Activated B cell treated with CpG ODN at 0.5 μM for 24 hours (primary cell): ENCODE measurements at regions not wholly inside any gene's neighbourhood (a gene's known extent, or its start where the extent isn't known, plus 50 kb on each side); places are given as distances from the start of the nearest gene placed in this dataset.

Source experiments
- ATAC-seq: fragments of 200-7000 bp; cut with Tn5 transposase; one replicate; pipeline ENCODE4 v1.10.0; 2021; ENCODE audit warnings: low read depth, mild to moderate bottlenecking, moderate library complexity
- CTCF ChIA-PET: fragments of 350-600 bp; sonication (Branson Sonifier 250); formaldehyde crosslinking; loops from one replicate; lab custom pipeline; 2021; ENCODE audit warnings: antibody characterized with exemption; lab: Charles Lee
- POLR2A ChIA-PET: fragments of 350-600 bp; sonication (Branson Sonifier 250); formaldehyde crosslinking; loops from one replicate; lab custom pipeline; 2021; ENCODE audit warnings: antibody characterized with exemption; lab: Charles Lee
- DNase-seq: peaks from one replicate; pipeline ENCODE4 v3.0.0; 2022
- H3K27ac Mint-ChIP-seq: one replicate; pipeline ENCODE4 v1.8.0; 2020; ENCODE audit warnings: mixed read lengths
- H3K27me3 Mint-ChIP-seq: one replicate; pipeline ENCODE4 v1.8.0; 2021; ENCODE audit warnings: mixed read lengths
- H3K36me3 Mint-ChIP-seq: one replicate; pipeline ENCODE4 v1.8.0; 2021; ENCODE audit warnings: low read depth, mixed read lengths
- H3K4me1 Mint-ChIP-seq: one replicate; pipeline ENCODE4 v1.8.0; 2021; ENCODE audit warnings: mixed read lengths
- H3K4me3 Mint-ChIP-seq: one replicate; pipeline ENCODE4 v1.8.0; 2020; ENCODE audit warnings: mild to moderate bottlenecking, mixed read lengths
- H3K9me3 Mint-ChIP-seq: one replicate; pipeline ENCODE4 v1.8.0; 2020; ENCODE audit warnings: mixed read lengths
- CTCF ChIP-seq: fragments of 200-600 bp; IDR thresholded peaks from one replicate; pipeline ENCODE4 v1.8.0; 2022; ENCODE audit warnings: antibody characterized with exemption, mild to moderate bottlenecking
- intact Hi-C: fragments of 100-400 bp; cut with micrococcal nuclease; formaldehyde crosslinking; loops from one replicate; pipeline ENCODE4 v1.15.1; 2024

DNA sequence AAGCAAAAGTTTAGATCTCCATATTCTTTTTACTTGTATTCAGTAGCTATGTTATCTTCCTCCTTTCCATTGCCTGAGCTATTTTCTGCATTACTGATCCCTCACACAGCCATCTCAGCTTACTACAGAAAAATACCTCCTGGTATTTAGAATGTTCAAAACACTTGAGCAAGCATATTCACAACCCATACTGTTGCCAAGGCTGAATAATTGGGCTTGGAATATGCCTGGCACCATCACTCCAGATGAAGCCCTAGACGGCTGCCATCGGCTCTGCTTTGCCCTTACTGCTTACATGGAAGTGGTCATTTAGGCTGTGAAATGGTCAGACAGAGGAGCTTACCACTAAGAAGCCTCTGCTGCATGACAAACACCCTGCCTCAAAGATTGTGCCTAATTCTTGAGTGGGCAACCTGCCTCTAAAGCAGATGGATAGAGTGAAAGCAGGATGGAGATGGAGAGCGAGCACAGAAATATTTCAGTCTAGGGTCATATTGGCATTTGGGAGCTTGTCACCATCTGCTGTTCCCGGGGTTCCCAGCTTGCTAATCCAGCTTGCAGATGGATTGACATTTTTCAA is 92.5 kb upstream of the TAS2R1 start:
- CTCF ChIA-PET: no interaction called here

DNA sequence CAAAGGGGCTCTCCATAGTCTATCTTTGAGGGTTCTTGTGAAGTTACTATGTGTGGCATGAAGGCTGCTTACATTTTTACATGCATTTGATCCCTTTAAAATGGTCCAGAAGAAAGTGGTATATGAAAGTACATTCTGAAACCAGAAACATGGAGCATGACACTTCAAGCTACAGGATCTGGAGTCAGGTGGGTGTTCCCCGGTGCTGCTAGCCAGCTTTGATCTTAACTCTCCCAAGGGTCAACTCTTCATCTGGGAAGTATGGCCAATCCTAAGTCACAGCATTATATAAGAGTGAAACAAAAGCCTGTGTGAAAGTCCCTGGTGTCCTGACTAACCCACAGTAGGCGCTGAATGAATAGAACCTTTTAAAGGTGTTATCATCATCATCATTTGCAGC is 91.0 kb upstream of the TAS2R1 start:
- ATAC-seq (no peak), DNase-seq (no peak)
- H3K27ac Mint-ChIP-seq: no peak overlapping the region
- ChIA-PET CTCF (no interaction called here), POLR2A (no interaction called here)
- H3K27me3 Mint-ChIP-seq: no peaks in the 10 kb centered on the region
- H3K4me3 Mint-ChIP-seq: no peak overlapping the region
- no peaks in the 10 kb centered on the region for H3K9me3 Mint-ChIP-seq
- H3K4me1 Mint-ChIP-seq: no peaks in the 10 kb centered on the region
- TF ChIP-seq CTCF: no peak
- no peaks in the 10 kb centered on the region for H3K36me3 Mint-ChIP-seq
- intact Hi-C loops: no loop called here

More for the DNA sequence above, 92.5 kb upstream of the TAS2R1 start:
- POLR2A ChIA-PET: no interaction called here
- Mint-ChIP-seq H3K4me1 (no peaks in the 10 kb centered on the region), H3K4me3 (no peak overlapping the region), H3K9me3 (no peaks in the 10 kb centered on the region), H3K36me3 (no peaks in the 10 kb centered on the region), H3K27ac (no peak overlapping the region), H3K27me3 (no peaks in the 10 kb centered on the region)
- intact Hi-C loops: no loop called here
- no peak for TF ChIP-seq CTCF
- ATAC-seq (no peak), DNase-seq (no peak)

- ATAC-seq (no peak), DNase-seq (no peak)
- no peaks in the 10 kb centered on the region for H3K4me1 Mint-ChIP-seq
- no peak overlapping the region for H3K4me3 Mint-ChIP-seq
- intact Hi-C loops: no loop called here
- CTCF ChIA-PET: no interaction called here
- H3K27me3 Mint-ChIP-seq: no peaks in the 10 kb centered on the region
- POLR2A ChIA-PET: no interaction called here
- H3K36me3 Mint-ChIP-seq: no peaks in the 10 kb centered on the region
- TF ChIP-seq CTCF: no peak
- no peaks in the 10 kb centered on the region for H3K9me3 Mint-ChIP-seq
- no peak overlapping the region for H3K27ac Mint-ChIP-seq
Measured at GRCh38 chr5:9720361-9720760, 90.2 kb upstream of the TAS2R1 start.

- DNase-seq (no peak), ATAC-seq (no peak)
Measured at GRCh38 chr5:9716838-9717281, 86.7 kb upstream of the TAS2R1 start.

GRCh38 chr5:9715891-9716335 is 85.8 kb upstream of the TAS2R1 start:
- POLR2A ChIA-PET: no interaction called here
- intact Hi-C loops: no loop called here
- no peak overlapping the region for H3K27ac Mint-ChIP-seq
- H3K4me1 Mint-ChIP-seq: no peaks in the 10 kb centered on the region
- CTCF ChIA-PET: no interaction called here
- H3K4me3 Mint-ChIP-seq: no peak overlapping the region
- DNase-seq (no peak), ATAC-seq (no peak)
- H3K27me3 Mint-ChIP-seq: no peaks in the 10 kb centered on the region
- no peaks in the 10 kb centered on the region for H3K36me3 Mint-ChIP-seq
- no peak for TF ChIP-seq CTCF
- no peaks in the 10 kb centered on the region for H3K9me3 Mint-ChIP-seq

More at GRCh38 chr5:9716838-9717281, 86.7 kb upstream of the TAS2R1 start:
- CTCF ChIA-PET: no interaction called here
- H3K9me3 Mint-ChIP-seq: no peaks in the 10 kb centered on the region
- H3K4me3 Mint-ChIP-seq: no peak overlapping the region
- H3K27me3 Mint-ChIP-seq: no peaks in the 10 kb centered on the region
- intact Hi-C loops: no loop called here
- TF ChIP-seq CTCF: no peak
- no peaks in the 10 kb centered on the region for H3K36me3 Mint-ChIP-seq
- POLR2A ChIA-PET: no interaction called here
- no peaks in the 10 kb centered on the region for H3K4me1 Mint-ChIP-seq
- no peak overlapping the region for H3K27ac Mint-ChIP-seq
